BLaER1 (cell line): ENCODE measurements at regions not wholly inside any gene's neighbourhood (a gene's known extent, or its start where the extent isn't known, plus 50 kb on each side); places are given as distances from the start of the nearest gene placed in this dataset.

Source experiments
- H3K27ac ChIP-seq: shearing (Covaris generic); formaldehyde crosslinking; 2 replicates; pipeline ENCODE4 v1.8.1; 2022
- H3K27me3 ChIP-seq: shearing (Covaris generic); formaldehyde crosslinking; 2 replicates; pipeline ENCODE4 v1.8.1; 2022
- H3K36me3 ChIP-seq: shearing (Covaris generic); formaldehyde crosslinking; 2 replicates; pipeline ENCODE4 v1.8.1; 2022
- H3K4me1 ChIP-seq: shearing (Covaris generic); formaldehyde crosslinking; 2 replicates; pipeline ENCODE4 v1.8.1; 2022
- H3K4me2 ChIP-seq: shearing (Covaris generic); formaldehyde crosslinking; 2 replicates; pipeline ENCODE4 v1.8.1; 2022
- H3K4me3 ChIP-seq: shearing (Covaris generic); formaldehyde crosslinking; 2 replicates; pipeline ENCODE4 v1.8.1; 2022
- H3K9ac ChIP-seq: shearing (Covaris generic); formaldehyde crosslinking; 2 replicates; pipeline ENCODE4 v1.8.1; 2022
- H3K9me3 ChIP-seq: shearing (Covaris generic); formaldehyde crosslinking; 2 replicates; pipeline ENCODE4 v1.8.1; 2022
- H4K20me1 ChIP-seq: shearing (Covaris generic); formaldehyde crosslinking; 2 replicates; pipeline ENCODE4 v1.8.1; 2022
- Cebpa-rat ChIP-seq: shearing (Covaris generic); IDR thresholded peaks from 2 replicates; pipeline ENCODE4 v1.8.1; 2022

GRCh38 chr13:44255771-44256364 is 117.8 kb upstream of the SERP2 start:
- H3K9ac ChIP-seq = no peak overlapping the region
- no peaks in the 10 kb centered on the region for H3K27me3 ChIP-seq
- H3K4me3 ChIP-seq = no peak overlapping the region
- no peak for TF ChIP-seq Cebpa-rat
- no peaks in the 10 kb centered on the region for H3K36me3 ChIP-seq
- H3K27ac ChIP-seq = no peak overlapping the region
- peaks cover 30% of the 10 kb centered on the region for H3K4me1 ChIP-seq
- no peak overlapping the region for H3K4me2 ChIP-seq
- no peaks in the 10 kb centered on the region; the same call in 1 of the 2 replicates for H3K9me3 ChIP-seq
- no peaks in the 10 kb centered on the region for H4K20me1 ChIP-seq

DNA sequence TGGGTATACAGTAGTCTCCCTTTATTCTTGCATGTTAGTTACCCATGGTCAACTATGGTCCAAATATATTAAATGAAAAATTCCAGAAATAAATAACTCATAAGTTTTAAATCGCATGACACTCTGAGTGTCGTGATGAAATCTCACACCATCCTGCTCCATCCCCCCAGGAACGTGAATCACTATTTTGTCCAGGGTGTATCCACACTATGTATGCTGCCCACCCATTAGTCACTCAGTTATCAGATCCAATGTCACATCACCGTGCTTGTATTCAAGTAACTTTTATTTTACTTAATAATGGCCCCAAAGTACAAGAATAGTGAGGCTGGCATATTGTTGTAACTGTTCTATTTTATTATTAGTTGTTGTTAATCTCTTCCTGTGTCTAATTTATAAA is 115.8 kb upstream of the SERP2 start:
- no peaks in the 10 kb centered on the region for H4K20me1 ChIP-seq
- peaks cover 35% of the 10 kb centered on the region for H3K4me1 ChIP-seq
- no peaks in the 10 kb centered on the region; the same call in 1 of the 2 replicates for H3K9me3 ChIP-seq
- no peak for TF ChIP-seq Cebpa-rat
- no peaks in the 10 kb centered on the region for H3K27me3 ChIP-seq
- no peaks in the 10 kb centered on the region for H3K36me3 ChIP-seq
- no peak overlapping the region for H3K4me2 ChIP-seq
- H3K9ac ChIP-seq = no peak overlapping the region
- no peak overlapping the region for H3K4me3 ChIP-seq
- no peak overlapping the region for H3K27ac ChIP-seq

DNA sequence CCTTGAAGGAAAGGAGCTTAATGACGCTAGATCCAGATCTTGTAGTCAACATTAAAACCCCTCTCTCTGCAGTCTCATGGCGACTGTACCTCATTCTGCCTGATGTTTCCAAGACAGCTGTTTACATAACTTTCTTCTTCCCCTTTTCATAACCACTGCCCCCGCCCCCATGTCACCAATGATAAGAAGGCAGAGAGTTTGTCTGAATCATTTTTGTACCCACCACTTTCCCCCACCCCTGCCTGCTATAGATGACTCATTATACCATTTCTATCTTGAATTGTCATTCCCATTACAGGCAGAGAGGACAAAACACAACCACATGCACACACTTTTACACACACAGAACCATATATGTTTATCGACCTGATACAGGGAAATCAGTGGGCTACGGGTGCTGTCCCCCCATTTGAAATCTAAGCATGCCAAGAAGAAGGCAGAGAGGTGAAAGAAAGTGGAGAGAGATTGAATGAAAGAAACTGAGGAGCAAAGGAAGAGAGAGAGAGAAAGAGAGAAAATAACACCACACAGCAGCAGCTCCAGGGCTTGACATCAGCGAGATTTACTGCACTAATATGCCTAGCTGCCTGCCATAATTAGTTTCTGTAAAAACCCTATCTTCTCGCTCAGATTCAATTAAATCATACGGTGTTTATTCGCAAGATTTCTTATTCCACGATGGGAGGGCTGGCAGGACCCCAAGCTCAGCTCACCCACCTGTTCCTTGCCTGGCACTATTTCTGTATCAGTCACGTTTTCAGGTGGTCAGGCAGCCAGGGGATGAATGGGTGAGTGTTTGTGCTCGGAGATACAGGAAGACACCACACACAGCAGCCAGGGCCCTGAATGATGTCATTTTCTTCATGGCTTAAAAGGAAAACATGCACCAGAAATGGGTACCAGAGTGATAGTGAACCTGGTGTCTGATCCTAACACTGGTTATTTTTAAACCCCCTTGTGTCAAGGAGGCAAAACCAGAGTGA is 114.3 kb upstream of the SERP2 start:
- H3K4me2 ChIP-seq = peak overlapping the region; percentile 59

GRCh38 chr13:44260336-44260735 is 113.3 kb upstream of the SERP2 start:
- Histone ChIP-seq H3K36me3 (no peaks in the 10 kb centered on the region), H3K27me3 (no peaks in the 10 kb centered on the region), H3K4me3 (no peak overlapping the region), H3K4me1 (peaks cover 35% of the 10 kb centered on the region), H3K4me2 (peak overlapping the region; percentile 59), H4K20me1 (no peaks in the 10 kb centered on the region), H3K9me3 (no peaks in the 10 kb centered on the region), H3K27ac (no peak overlapping the region), H3K9ac (no peak overlapping the region)
- TF ChIP-seq Cebpa-rat = no peak

More for the DNA sequence above, 114.3 kb upstream of the SERP2 start:
- no peak for TF ChIP-seq Cebpa-rat
- Histone ChIP-seq H3K4me1 (peaks cover 35% of the 10 kb centered on the region), H3K27ac (peak overlapping the region; percentile 36), H3K9me3 (no peaks in the 10 kb centered on the region), H3K36me3 (no peaks in the 10 kb centered on the region), H3K9ac (no peak overlapping the region; the same call in 1 of the 2 replicates), H4K20me1 (no peaks in the 10 kb centered on the region), H3K27me3 (no peaks in the 10 kb centered on the region), H3K4me3 (no peak overlapping the region)

- H3K27me3 ChIP-seq = no peaks in the 10 kb centered on the region
- H3K4me1 ChIP-seq = peaks cover 24% of the 10 kb centered on the region
- no peaks in the 10 kb centered on the region for H4K20me1 ChIP-seq
- H3K36me3 ChIP-seq = no peaks in the 10 kb centered on the region
- no peak overlapping the region for H3K9ac ChIP-seq
- H3K4me2 ChIP-seq = no peak overlapping the region
- no peak overlapping the region for H3K4me3 ChIP-seq
- H3K9me3 ChIP-seq = no peaks in the 10 kb centered on the region
- no peak for TF ChIP-seq Cebpa-rat
- H3K27ac ChIP-seq = no peak overlapping the region
These were observed 109.6 kb upstream of the SERP2 start for GRCh38 chr13:44263751-44264620.

DNA sequence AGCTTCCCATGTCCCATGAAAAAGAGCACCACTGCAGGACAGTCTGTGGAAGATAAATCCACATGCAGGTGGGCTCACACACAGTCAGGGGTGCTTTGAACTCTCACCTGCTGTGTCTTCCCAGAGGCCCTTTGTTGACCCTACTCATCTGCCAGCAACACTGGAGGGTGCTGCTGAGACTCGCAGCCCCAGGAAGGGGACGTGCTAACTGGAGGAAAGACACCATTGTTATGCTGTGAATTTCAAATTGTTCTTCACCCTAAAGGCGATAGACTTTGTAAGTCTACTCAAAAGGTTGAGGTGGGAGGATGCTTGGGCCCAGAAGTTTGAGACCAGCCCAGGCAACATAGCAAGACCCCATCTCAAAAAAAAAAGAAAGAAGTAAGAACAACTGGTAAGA is 107.3 kb upstream of the SERP2 start:
- Histone ChIP-seq H3K4me2 (no peak overlapping the region), H3K27ac (no peak overlapping the region), H3K36me3 (no peaks in the 10 kb centered on the region), H3K9me3 (no peaks in the 10 kb centered on the region), H3K27me3 (no peaks in the 10 kb centered on the region), H3K4me3 (no peak overlapping the region), H4K20me1 (no peaks in the 10 kb centered on the region), H3K4me1 (peaks cover under 1% of the 10 kb centered on the region; the same call in 1 of the 2 replicates), H3K9ac (no peak overlapping the region)
- no peak for TF ChIP-seq Cebpa-rat

DNA sequence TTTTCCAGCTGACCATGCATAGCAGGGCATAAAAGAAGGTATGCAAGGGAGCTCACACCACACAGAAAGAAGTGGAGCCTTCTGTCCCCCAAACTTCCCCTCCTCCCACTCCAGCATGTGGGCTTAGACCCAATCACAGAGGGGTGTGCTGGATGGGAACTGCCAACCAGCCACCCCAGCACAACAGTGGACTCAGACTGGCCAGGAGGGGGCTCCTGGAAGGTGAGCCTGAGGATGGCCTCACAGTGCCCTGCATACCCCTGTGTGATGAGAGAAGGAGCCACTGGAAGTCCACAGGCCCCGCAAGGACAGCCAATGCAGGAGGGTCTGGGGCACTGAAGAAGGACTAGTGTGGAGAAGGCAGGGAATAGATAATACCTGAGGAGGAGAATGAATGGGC is 106.9 kb upstream of the SERP2 start:
- Histone ChIP-seq H4K20me1 (no peaks in the 10 kb centered on the region), H3K4me3 (no peak overlapping the region), H3K4me1 (no peaks in the 10 kb centered on the region), H3K27ac (no peak overlapping the region), H3K9ac (no peak overlapping the region), H3K9me3 (no peaks in the 10 kb centered on the region), H3K4me2 (no peak overlapping the region), H3K27me3 (no peaks in the 10 kb centered on the region), H3K36me3 (no peaks in the 10 kb centered on the region)
- no peak for TF ChIP-seq Cebpa-rat

- no peaks in the 10 kb centered on the region for H3K9me3 ChIP-seq
- H4K20me1 ChIP-seq = no peaks in the 10 kb centered on the region
- H3K4me3 ChIP-seq = no peak overlapping the region
- no peak overlapping the region for H3K9ac ChIP-seq
- H3K4me1 ChIP-seq = no peaks in the 10 kb centered on the region
- H3K27me3 ChIP-seq = no peaks in the 10 kb centered on the region
- TF ChIP-seq Cebpa-rat = no peak
- H3K4me2 ChIP-seq = no peak overlapping the region
- no peak overlapping the region for H3K27ac ChIP-seq
- H3K36me3 ChIP-seq = no peaks in the 10 kb centered on the region
These were observed 106.4 kb upstream of the SERP2 start for GRCh38 chr13:44267203-44267602.

GRCh38 chr13:44267980-44268379 is 105.6 kb upstream of the SERP2 start:
- H4K20me1 ChIP-seq = no peaks in the 10 kb centered on the region
- H3K27me3 ChIP-seq = no peaks in the 10 kb centered on the region
- H3K9ac ChIP-seq = no peak overlapping the region
- no peaks in the 10 kb centered on the region for H3K36me3 ChIP-seq
- H3K27ac ChIP-seq = no peak overlapping the region
- H3K9me3 ChIP-seq = no peaks in the 10 kb centered on the region
- no peaks in the 10 kb centered on the region for H3K4me1 ChIP-seq
- no peak for TF ChIP-seq Cebpa-rat
- no peak overlapping the region for H3K4me2 ChIP-seq
- H3K4me3 ChIP-seq = no peak overlapping the region
